ENCODE measurements at regions not wholly inside any gene's neighbourhood (a gene's known extent, or its start where the extent isn't known, plus 50 kb on each side); places are given as distances from the start of the nearest gene placed in this dataset.

- no peaks in the 10 kb centered on the region for H3K9me3 ChIP-seq (ENCODE audit: control insufficient read depth in 4 of 4, insufficient read depth in 3 of 4, low read length in 3 of 4)
- no peak overlapping the region for H3K9ac ChIP-seq (ENCODE audit: insufficient read depth in 1 of 2, low read length in 2 of 2)
- no peak for DNase-seq
- no peaks in the 10 kb centered on the region for H3K4me1 ChIP-seq (ENCODE audit: control insufficient read depth in 5 of 5, insufficient read depth in 5 of 5, low read length in 5 of 5)
- no peak for ATAC-seq (ENCODE audit: insufficient read depth, low FRiP score)
- no peaks in the 10 kb centered on the region for H3K27me3 ChIP-seq (ENCODE audit: control insufficient read depth in 3 of 3, insufficient read depth in 3 of 3, low read length in 2 of 3)
- TF ChIP-seq CTCF (IDR thresholded peaks at IDR 0.05; ENCODE audit: control extremely low read depth, extremely low read depth), result no peak
- H3K4me3 ChIP-seq, result no peak overlapping the region
- H3K27ac ChIP-seq (ENCODE audit: low read depth in 1 of 2, low read length in 1 of 2), result no peak overlapping the region
- H3K36me3 ChIP-seq (ENCODE audit: control insufficient read depth in 4 of 4, insufficient read depth in 4 of 4, low read length in 4 of 4), result no peaks in the 10 kb centered on the region
Observed at GRCh38 chr4:81776794-81777193, 305.1 kb upstream of the RASGEF1B start.

- no peak overlapping the region for H3K27ac ChIP-seq (ENCODE audit: low read depth in 1 of 2, low read length in 1 of 2)
- H3K4me3 ChIP-seq, result no peak overlapping the region
- WGBS, 2 donors, result 89 to 96% methylated on average over 3 of the region's 3 CpGs
- H3K9ac ChIP-seq (ENCODE audit: insufficient read depth in 1 of 2, low read length in 2 of 2), result no peak overlapping the region
- no peaks in the 10 kb centered on the region for H3K4me1 ChIP-seq (ENCODE audit: control insufficient read depth in 5 of 5, insufficient read depth in 5 of 5, low read length in 5 of 5)
- no peak for TF ChIP-seq CTCF (IDR thresholded peaks at IDR 0.05; ENCODE audit: control extremely low read depth, extremely low read depth)
- H3K9me3 ChIP-seq (ENCODE audit: control insufficient read depth in 4 of 4, insufficient read depth in 3 of 4, low read length in 3 of 4), result no peaks in the 10 kb centered on the region
- DNase-seq (no peak), ATAC-seq (ENCODE audit: insufficient read depth, low FRiP score) (no peak)
- H3K27me3 ChIP-seq (ENCODE audit: control insufficient read depth in 3 of 3, insufficient read depth in 3 of 3, low read length in 2 of 3), result no peaks in the 10 kb centered on the region
- H3K36me3 ChIP-seq (ENCODE audit: control insufficient read depth in 4 of 4, insufficient read depth in 4 of 4, low read length in 4 of 4), result no peaks in the 10 kb centered on the region
Observed at GRCh38 chr4:81773557-81773956, 301.9 kb upstream of the RASGEF1B start.

GRCh38 chr4:81771721-81772120 is 300.0 kb upstream of the RASGEF1B start:
- no peak for TF ChIP-seq CTCF (IDR thresholded peaks at IDR 0.05; ENCODE audit: control extremely low read depth, extremely low read depth)
- H3K36me3 ChIP-seq (ENCODE audit: control insufficient read depth in 4 of 4, insufficient read depth in 4 of 4, low read length in 4 of 4), result no peaks in the 10 kb centered on the region
- H3K9me3 ChIP-seq (ENCODE audit: control insufficient read depth in 4 of 4, insufficient read depth in 3 of 4, low read length in 3 of 4), result no peaks in the 10 kb centered on the region
- H3K4me1 ChIP-seq (ENCODE audit: control insufficient read depth in 5 of 5, insufficient read depth in 5 of 5, low read length in 5 of 5), result no peaks in the 10 kb centered on the region
- 77 to 82% methylated on average over 1 of the region's 1 CpG for WGBS, 2 donors
- no peaks in the 10 kb centered on the region for H3K27me3 ChIP-seq (ENCODE audit: control insufficient read depth in 3 of 3, insufficient read depth in 3 of 3, low read length in 2 of 3)
- no peak overlapping the region for H3K27ac ChIP-seq (ENCODE audit: low read depth in 1 of 2, low read length in 1 of 2)
- DNase-seq, result no peak
- no peak for ATAC-seq (ENCODE audit: insufficient read depth, low FRiP score)
- H3K9ac ChIP-seq (ENCODE audit: insufficient read depth in 1 of 2, low read length in 2 of 2), result no peak overlapping the region
- no peak overlapping the region for H3K4me3 ChIP-seq

GRCh38 chr4:81769244-81769643 is 297.5 kb upstream of the RASGEF1B start:
- H3K4me3 ChIP-seq, result no peak overlapping the region
- ATAC-seq (ENCODE audit: insufficient read depth, low FRiP score) (no peak), DNase-seq (no peak)
- no peak overlapping the region for H3K9ac ChIP-seq (ENCODE audit: insufficient read depth in 1 of 2, low read length in 2 of 2)
- H3K4me1 ChIP-seq (ENCODE audit: control insufficient read depth in 5 of 5, insufficient read depth in 5 of 5, low read length in 5 of 5), result no peaks in the 10 kb centered on the region
- H3K36me3 ChIP-seq (ENCODE audit: control insufficient read depth in 4 of 4, insufficient read depth in 4 of 4, low read length in 4 of 4), result no peaks in the 10 kb centered on the region
- no peak overlapping the region for H3K27ac ChIP-seq (ENCODE audit: low read depth in 1 of 2, low read length in 1 of 2)
- TF ChIP-seq CTCF (IDR thresholded peaks at IDR 0.05; ENCODE audit: control extremely low read depth, extremely low read depth), result no peak
- no peaks in the 10 kb centered on the region for H3K27me3 ChIP-seq (ENCODE audit: control insufficient read depth in 3 of 3, insufficient read depth in 3 of 3, low read length in 2 of 3)
- 96% methylated on average over 2 of the region's 2 CpGs for WGBS, 2 donors
- no peaks in the 10 kb centered on the region for H3K9me3 ChIP-seq (ENCODE audit: control insufficient read depth in 4 of 4, insufficient read depth in 3 of 4, low read length in 3 of 4)
